HG02973 (cell line): ENCODE measurements at regions not wholly inside any gene's neighbourhood (a gene's known extent, or its start where the extent isn't known, plus 50 kb on each side); places are given as distances from the start of the nearest gene placed in this dataset.
"Not testable (repeated sequence)": the region's sequence is repeated elsewhere in the genome, so short reads cannot be mapped to it uniquely, and the experiment has no call there.

Experiments used
- ATAC-seq: cut with Tn5 transposase; IDR thresholded peaks from one replicate; pipeline ENCODE4 v1.9.1; 2021; ENCODE audit warnings: moderate library complexity; ENCODE audit not compliant: unreplicated experiment

DNA sequence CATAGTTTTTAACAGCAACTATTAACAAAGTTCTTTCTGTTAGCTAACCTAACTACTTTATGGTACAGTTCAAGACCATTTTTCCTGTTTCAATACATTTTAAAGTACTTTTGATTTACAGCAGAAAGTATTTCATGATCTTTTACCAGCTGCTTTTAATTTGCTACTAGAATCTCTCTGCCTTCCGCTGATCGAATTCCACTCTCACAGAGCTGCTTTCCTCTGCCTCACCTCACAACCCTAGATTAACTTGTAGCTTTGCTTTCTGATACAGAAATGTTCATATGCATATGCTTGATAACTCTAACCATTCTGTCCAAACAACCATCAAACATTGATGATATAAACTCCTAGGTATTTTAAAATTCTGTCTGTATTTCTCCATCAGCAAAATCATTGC lies 463.2 kb upstream of the ZEB2 start:
- no peak for ATAC-seq

DNA sequence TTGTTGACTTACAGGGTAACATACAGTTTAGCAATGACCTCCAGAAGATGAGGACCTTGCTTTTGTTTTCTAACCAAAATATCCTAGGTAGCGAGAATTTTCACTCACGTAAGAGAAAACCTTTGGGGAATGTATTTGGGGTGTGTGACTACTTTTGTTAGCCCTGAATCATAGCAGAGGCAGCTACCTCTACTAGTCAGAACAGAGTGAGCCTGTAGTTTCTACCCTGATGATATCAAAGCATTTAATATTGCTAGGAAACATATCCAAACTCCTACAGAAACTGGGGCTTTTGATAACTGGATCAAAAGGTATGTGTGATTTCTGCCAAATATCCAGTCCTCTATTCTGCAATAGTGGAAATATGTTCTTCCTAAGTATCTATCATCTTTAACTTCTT lies 462.6 kb upstream of the ZEB2 start:
- ATAC-seq, result no peak

DNA sequence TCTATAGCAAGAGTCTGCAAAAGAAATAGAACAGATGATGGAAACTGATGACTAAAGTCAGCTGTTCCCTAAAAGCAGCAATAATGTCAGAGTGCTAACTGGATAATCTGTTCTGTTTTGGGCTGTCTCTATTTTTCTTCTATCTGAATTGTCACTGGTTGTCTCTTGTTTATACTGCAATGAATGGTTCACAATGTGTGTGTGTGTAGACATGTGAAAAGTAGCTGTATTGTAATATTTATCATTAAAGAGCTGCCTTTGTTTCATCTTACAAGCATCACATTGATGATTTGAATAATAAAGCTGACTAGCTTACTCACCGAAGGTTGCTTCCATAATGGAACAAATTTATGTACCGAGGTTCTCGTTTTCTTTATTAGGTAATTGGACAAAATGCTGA lies 456.0 kb upstream of the ZEB2 start:
- no peak for ATAC-seq

DNA sequence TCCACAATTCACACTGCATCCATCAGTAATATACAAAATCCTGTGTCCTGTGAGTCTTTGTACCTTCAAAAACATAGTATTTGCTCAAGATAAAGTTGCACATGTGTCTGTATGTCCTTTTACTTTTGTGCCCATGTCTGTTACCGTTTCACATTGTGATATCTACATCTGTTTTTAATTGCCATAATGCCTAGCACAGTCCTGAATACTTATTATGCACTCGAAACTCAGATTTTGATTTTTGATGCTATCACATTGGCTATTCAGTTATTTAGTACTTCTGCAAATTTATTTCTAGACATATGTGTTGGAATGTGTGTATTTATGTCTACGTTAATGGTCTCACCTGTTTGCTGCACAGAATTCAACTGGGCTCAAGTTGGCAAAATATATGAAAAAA lies 452.8 kb upstream of the ZEB2 start:
- no peak for ATAC-seq

DNA sequence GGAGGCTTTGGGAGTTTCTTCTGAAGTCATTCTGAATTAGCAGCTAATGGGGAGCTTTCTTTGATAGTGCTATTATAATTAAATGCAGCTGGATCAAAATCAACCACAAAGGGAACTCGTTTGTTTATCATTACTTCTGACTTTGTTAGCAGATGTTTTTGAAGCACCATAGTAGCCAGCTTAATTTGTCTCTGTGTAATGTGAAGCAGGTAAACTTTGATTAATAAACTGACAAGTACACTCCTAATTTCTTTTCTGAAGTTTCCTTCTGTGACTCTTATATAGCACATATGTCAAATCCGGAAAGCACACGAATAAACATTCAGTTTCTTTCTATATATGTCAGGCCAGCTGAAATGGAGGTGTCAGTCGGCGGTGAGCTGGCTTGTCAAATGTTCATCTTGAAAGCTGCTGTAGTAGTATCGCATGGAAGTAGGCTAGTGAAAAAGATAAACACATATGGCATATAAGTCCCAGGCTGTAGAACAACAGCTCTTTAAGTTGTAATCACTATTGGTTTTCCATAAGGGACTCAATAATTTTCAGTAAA lies 451.9 kb upstream of the ZEB2 start:
- ATAC-seq, result no peak

DNA sequence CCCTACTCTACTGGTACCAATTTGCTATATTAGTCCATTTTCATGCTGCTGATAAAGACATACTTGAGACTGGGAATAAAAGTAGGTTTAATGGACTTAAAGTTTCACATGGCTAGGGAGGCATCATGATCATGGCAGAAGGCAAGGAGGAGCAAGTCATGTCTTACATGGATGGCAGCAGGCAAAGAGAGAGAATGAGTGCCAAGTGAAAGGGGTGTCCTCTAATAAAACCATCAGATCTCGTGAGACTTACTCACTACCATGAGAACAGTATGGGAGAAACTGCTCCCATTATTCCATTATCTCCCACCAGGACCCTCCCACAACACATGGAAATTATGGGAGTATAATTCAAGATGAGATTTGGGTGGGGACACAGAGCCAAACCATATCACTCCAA lies 450.5 kb upstream of the ZEB2 start:
- ATAC-seq, result not testable (repeated sequence)

DNA sequence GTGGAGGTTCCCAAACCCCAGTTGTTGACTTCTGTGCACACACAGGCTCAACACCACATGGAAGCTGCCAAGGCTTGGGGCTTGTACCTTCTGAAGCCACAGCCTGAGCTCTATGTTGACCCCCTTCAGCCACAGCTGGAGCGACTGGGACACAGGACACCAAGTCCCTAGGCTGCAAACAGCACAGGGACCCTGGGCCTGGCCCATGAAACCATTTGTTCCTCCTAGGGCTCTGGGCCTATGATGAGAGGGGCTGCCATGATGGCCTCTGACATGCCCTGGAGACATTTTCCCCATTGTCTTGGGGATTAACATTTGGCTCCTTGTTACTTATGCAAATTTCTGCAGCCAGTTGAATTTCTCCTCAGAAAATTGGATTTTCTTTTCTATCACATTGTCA lies 449.6 kb upstream of the ZEB2 start:
- not testable (repeated sequence) for ATAC-seq

DNA sequence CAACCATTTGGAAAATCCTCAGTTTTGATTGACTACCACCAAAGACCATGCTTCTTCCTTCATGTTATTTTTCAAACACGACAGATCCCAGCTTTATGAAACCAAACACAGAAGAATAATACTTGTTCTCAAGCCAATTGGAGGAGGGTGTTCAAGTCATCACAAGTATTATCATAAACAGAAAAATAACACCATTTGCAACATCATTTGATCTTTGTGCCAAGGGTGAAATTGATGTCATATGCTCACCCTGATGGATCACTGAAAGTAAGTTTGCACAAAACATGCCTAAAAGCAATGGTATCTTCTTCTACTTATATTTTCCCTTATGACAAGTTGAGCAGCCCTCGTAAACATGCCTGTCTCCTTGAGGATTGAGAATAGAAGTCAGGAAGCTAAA lies 448.0 kb upstream of the ZEB2 start:
- ATAC-seq, result no peak

DNA sequence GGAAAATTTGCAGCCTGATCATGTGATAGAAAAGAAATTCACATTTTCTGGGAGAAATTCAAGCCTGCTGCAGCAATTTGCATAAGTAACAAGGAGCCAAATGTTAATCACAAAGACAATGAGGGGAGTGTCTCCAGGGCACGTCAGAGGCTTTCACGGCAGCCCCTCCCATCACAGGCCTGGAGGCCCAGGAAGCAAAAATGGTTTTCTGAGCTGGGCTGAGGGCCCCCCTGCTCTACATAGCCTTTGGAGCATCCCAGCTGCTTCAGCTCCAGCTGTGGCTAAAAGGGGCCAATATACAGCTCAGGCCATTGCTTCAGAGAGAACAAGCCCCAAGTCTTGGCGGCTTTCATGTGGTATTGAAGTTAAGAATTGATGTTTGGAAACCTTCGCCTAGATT lies 445.3 kb upstream of the ZEB2 start:
- no peak for ATAC-seq

DNA sequence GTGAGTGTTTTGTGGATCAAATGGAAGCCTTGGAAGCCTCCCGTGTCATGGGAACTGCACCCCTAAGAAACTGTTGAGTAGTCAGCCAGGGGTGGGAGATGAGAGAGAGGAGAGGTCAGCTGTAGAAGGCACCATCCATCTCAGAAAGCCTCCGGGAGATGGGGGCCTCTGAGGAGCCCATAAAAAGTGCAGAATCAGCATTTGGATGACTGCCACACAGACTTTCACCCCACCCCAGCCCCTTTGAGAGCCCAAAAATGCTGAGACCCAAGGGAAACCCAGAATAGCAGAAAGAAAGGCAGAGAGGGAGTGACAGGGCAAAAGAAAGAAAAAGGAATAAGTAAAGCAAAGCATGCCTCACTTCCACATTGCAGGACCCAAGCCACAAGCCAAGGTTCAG lies 443.1 kb upstream of the ZEB2 start:
- ATAC-seq, result no peak

DNA sequence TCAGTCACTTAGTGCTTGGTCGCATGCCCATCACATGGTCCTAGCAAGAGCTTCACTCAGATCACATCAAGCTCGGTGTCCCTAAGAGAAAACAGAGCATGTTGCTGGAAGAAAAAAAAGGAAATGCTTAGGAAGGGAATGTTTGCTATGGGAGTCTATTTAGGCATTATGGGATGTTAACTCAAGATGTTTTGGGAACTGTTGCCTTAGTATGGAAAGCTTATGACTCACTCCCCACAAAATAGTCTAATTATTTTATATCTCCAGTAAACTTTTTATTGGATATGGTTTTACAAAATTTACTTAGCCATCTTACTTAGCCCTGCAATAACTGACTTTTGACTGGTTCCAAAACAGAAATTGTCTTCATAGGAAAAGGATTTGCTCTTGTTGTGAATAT lies 439.5 kb upstream of the ZEB2 start:
- no peak for ATAC-seq

DNA sequence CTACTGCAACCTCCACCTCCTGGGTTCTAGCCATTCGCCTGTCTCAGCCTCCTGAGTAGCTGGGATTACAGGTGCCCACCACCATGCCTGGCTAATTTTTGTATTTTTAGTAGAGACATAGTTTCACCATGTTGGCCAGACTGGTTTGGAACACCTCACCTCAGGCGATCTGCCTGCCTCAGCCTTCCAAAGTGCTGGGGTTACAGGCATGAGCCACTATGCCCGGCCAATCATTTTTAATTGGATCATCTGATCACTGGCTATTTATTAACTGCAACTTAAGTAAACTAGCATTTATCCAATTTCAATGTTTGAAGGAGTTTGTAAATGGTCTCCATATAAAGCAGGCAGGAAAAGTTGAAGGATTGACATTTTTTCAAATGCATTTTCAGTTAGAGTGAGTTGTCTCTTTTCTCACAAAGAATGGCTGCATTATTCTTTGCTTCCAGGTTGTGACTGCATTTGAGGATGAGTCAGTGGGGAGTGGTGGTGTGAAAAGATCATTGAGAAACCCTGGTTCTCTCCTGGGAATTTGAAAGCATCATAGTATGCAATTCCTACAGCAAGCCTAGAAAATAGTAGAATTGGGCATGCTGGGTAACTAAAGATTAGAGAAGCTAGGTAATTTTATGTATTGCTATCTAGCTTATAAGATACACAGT lies 431.1 kb upstream of the ZEB2 start:
- no peak for ATAC-seq

DNA sequence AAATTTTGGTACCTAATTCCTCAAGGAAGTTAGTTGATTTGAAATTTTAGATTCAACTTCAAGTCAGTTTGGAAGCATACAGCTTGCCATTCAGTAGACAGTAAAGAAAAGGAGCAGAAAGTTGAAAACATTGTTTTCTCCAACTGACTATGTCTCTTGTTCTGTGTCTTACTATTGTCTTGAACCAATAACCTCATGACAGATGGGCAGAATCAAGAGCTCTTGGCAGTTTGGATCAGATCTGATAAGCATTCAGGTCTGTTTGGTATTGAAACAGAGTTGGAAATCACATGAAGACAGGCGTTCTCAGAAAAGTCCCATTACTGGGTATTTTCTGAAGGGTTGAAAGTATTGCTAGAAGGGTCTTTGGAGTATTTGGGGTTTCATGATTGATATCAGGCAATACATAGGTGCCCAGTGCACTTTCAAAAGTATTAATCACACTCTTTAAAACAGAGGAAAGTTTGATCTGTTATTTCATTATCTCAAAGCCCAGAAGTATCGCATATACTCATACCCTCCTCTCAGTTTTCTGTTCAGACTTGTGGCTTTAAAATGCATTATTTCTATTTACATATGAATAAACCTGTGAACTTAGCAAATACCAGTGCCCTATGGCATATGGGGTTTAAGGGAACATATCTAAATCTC lies 428.4 kb upstream of the ZEB2 start:
- ATAC-seq, result no peak

DNA sequence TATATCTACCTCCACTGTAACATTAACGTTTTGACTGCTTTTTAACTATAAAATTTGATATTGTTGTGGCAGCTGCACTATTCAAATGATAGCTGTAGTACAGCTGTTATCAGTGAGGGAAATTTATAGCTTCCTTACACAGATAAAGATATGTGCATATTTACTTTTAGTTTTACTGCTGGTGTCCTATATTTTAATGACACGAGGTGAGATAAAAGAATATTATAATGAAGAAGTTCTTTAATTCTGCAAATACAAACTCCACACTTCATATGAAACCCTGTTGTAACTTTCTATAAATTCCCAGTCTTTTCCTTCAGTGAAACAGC lies 427.8 kb upstream of the ZEB2 start:
- ATAC-seq, result no peak

DNA sequence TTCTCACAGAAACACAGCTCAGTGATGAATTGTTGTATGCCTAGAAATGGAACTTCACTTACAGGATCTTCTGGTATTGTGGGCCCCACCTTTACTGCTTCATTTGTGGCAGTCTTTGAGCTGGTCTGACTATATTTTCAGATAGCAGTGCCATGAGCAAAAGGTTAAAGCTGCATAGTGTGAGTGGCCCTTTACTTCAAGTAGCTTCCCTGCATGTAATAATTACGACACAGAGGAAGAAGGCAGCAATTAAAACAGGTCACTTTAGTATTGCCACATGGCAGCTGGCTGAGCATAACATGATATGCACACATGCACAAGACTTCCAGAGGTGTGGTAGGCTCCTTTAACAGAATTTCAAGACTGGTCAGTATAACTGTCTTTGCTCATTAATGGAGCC lies 426.3 kb upstream of the ZEB2 start:
- ATAC-seq, result no peak

DNA sequence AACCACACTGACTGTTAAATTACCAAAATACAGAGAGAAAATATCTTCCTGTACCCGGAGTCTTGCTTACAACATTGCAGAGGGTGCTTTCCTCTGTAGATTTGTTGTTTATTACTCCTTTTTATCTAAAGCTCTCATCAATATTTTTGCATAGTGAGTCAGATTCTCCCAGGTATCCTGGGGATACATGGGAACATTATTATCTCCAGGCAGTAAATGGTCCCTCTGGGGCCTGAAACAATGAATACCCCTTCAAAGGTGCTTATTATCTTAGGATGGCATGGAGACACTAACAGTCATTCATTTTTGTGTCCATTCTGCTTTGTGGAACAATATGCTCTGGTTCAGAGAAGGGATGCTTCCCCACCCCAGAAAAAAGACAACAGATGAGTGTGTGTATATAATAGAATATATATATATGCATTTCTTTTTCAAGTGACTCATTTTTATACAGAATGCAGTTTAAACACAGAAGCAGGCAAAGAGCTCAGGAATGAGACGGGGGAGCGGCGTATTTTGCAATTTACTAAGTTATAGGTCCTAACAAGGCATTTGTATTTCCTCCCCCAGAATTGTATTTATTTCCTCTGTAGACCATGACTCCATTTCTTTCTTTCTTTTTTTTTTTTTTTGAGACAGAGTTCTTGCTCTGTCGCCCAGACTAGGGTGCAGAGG lies 424.8 kb upstream of the ZEB2 start:
- ATAC-seq, result no peak

DNA sequence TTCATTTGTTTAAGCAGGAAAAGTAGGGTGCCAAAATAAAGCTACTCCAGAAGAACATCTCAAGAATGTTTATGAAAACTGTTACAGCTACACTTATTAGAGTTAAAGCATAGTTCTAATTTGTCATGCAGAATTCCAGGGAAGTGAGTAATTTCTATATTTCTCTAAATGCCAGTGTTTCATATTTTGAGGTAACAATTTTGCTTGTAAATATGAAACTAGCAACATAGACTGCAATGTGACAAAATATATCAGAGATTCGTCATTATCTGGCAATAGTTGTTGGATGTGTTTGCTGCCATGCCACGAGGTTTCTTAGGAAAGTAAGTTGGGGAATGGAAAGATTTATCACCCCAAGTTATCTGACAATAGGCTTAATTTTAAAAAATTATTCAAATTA lies 424.1 kb upstream of the ZEB2 start:
- ATAC-seq, result no peak

DNA sequence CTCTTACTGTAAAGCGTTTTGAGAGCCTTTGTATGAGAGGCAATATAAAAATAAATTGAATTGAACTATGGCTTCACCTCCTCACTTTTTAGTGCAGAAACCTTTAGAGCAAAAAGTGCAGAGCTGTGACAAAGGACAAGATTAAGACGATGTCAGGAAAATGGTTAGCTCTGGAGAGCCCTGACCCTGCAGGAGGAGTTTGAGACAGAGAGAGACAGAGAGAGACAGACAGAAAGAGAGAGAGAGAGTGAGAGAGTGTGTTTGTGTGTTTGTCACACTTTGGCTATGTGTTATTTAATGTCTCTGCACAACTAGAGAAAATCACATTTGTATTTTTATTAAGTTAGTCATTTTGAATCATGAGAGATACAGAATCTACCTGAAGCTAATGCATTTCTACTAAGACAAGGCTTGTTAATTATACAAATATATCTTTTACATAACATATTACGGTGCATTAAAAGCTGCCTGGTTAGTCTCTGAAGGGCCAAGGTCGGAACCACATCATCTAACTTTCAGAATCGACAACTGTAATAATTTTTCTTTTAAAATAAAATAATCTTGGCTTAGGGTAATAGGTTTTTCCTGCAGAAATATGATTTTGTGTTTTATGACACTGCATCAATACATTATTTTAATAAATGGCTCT lies 423.5 kb upstream of the ZEB2 start:
- no peak for ATAC-seq

DNA sequence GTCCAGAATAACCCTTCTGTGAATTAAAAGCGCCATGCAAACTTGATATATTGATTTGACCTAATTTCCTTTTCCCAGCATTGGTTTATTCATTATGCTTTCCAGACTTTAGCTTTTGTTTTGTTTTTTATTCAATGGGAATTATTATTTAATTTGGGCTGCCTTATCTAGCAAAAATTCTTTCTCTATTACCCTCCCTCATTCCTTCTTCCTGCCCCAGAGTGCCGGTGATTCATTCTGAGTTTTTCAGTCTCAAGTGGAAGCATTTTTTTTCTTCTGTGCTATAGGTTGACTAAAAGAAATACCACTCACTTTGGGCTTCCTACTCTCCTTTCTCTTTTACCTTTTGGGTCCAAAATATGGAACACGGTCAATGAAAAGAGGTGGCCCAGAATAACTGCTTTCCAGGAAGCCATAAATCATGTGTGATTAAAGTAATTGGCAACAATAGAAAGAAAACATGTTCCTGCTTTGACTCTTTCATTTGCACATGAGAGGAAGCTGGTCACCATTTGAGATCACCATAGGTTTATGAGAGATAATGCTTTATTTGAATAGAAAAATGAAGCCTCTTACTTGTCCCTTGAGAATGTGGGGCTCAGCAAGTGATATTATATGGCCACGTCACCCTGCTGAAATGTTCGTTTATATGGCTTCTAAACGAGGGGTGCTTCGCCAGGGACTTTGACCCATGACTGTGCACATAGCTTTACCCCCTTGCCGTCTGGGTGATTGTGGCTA lies 422.8 kb upstream of the ZEB2 start:
- no peak for ATAC-seq

DNA sequence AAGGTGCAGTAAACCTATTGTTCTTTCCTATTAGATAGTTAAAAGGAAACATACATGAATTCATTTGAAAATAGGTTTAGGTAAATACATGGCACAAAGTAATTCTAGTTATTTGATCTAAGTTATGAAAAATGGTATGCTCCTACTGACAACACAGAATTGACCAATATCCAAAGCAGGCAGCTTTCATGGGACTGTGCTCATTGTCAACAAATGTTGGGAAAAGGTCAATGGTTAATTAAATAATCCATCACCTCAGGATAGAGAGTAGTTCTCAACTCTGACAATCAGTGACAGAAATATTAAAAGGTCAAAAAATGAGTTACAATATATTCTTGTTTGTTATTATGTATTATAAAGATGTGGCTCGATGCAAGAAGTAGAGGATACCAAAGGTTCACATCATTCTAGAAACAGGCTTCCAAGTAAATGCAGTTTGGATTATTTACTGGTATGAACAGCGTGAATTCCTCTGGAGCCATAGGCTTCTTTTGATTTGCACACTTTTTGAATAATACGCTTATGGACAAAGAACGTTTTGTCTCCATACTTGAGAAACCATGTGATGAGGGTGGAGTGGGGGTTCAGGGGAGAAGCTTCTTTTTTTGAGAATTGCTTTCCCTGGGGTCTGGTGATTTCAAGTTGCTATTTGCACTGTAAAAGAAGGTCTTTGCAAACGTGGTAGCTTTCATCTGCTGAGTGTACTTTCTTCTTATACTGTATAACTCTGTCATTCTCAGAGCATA lies 422.0 kb upstream of the ZEB2 start:
- ATAC-seq, result no peak

DNA sequence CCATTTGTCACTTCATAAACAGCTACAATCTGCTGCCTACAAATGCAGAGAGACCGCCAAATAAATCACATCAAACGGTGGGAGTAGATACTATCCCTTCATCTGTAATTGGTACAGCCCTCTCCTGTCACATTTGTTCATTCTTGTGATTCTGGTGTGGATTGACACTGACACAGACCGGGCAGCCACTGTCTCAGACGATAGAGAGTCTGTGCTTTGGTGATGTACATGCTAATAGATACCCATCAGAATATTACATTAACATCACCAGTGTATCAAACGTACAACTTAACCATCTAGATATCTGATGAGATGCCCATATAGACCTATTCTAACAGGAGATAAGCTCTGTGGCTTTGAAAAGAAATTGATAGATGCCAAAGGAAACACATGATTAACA lies 419.7 kb upstream of the ZEB2 start:
- ATAC-seq, result no peak
